GM18909 (cell line): ENCODE measurements at regions not wholly inside any gene's neighbourhood (a gene's known extent, or its start where the extent isn't known, plus 50 kb on each side); places are given as distances from the start of the nearest gene placed in this dataset.
"Not testable (repeated sequence)": the region's sequence is repeated elsewhere in the genome, so short reads cannot be mapped to it uniquely, and the experiment has no call there.

Experiments
- ATAC-seq: cut with Tn5 transposase; IDR thresholded peaks from one replicate; pipeline ENCODE4 v1.9.1; 2021; ENCODE audit warnings: mild to moderate bottlenecking; ENCODE audit not compliant: unreplicated experiment, poor library complexity

- no peak for ATAC-seq
These were observed 339.7 kb upstream of the SULF2 start for GRCh38 chr20:48124960-48125359.

GRCh38 chr20:48124181-48124782 is 339.0 kb upstream of the SULF2 start:
- no peak for ATAC-seq

GRCh38 chr20:48120120-48120519 is 334.8 kb upstream of the SULF2 start:
- no peak for ATAC-seq

DNA sequence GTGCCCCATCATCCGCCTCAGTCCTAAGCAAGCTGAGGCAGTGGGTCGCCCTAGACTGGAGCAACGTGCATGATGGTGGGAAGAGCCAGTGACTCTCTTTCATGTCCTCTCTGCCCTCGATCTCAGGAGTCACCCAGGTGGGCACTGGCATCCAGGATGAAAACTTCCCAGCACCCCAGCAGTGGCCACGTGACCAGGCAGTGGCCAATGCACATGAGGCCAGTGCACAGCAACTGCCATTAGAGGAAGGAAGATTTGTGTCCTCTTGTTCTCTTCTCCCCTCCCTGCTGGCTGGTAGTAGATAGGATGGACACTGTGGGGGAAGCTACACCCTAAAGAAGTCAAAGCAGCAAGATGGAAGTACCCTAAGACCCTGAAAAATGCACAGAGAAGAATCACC is 334.1 kb upstream of the SULF2 start:
- ATAC-seq, result not testable (repeated sequence)

- ATAC-seq, result no peak
These were observed 330.2 kb upstream of the SULF2 start for GRCh38 chr20:48115502-48115901.

GRCh38 chr20:48107560-48107959 is 322.3 kb upstream of the SULF2 start:
- ATAC-seq, result no peak

- ATAC-seq, result no peak
These were observed 321.1 kb upstream of the SULF2 start for GRCh38 chr20:48106428-48106827.

DNA sequence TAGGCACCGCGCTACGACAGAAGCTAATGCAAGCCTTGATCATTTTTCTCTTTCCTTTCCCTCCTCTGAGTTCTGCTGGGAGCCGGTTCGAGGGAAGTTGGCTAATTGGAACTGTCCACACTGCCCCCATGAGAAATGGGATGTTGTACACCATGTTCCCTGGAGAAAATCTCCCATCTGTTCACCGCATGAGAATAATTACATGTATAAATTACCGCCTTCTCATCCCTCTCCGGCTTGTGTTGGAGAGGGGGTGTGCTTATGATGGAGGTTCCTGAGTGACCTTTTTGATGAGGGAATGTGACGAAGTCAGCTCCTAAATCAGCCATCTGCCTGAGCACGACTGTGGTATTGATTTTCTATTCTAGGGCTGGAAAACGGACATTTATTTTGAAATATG is 320.2 kb upstream of the SULF2 start:
- ATAC-seq, result no peak

- ATAC-seq, result no peak
These were observed 317.8 kb upstream of the SULF2 start for GRCh38 chr20:48102931-48103660.

DNA sequence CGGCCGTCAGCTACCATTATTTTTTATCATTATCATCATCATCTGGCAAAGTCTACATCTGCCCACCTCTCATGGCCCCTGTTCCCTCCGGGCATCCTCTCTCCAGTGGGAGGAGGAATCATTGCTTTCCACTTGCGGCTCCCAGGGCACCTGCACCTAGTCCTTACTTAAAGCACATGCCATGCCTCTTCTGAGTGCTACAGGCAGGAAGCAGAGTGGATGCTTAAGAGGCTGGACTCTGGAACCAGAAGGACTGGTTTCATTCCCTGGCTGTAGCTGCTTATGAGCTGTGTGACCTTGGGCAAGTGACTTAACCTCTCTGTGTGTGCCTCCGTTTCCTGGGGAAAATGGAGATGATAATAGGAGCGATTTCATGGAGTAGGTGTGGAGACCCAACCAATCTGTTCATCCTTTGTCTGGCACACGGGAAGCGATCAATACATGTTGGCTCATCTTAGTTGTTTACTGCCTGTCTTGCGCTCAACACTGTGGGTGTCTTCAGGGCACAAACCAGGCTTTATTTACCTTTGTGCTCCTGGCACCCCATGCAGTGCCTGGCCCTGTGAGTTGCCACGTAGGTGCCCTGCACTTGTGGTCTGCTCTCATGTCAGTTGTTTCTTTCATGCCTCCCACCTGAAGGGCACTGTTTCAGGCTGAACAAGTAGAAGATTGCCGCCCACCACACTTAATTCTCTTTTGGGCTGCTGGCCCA is 317.0 kb upstream of the SULF2 start:
- ATAC-seq, result no peak

GRCh38 chr20:48100483-48100882 is 315.2 kb upstream of the SULF2 start:
- no peak for ATAC-seq

DNA sequence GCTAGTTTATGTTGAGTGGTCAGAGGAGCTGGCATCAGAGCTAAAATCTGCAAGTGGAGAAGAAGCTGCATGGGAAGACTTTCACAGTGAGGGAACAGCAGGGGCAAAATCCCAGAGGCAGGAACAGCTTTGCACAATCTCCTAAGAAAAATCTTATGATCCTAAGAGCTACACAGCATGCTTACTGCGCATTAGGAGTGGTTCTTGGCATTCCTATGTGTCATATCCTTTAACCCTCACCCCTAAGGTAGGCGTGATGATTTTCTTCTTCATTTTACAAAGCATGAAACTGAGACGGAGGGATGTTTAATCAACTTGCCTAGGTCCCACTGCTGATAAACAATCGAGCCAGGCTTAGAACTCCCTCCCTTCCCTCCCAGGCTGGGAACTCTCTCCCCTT is 313.6 kb upstream of the SULF2 start:
- ATAC-seq, result no peak

- ATAC-seq, result no peak
These were observed 312.8 kb upstream of the SULF2 start for GRCh38 chr20:48098099-48098498.

DNA sequence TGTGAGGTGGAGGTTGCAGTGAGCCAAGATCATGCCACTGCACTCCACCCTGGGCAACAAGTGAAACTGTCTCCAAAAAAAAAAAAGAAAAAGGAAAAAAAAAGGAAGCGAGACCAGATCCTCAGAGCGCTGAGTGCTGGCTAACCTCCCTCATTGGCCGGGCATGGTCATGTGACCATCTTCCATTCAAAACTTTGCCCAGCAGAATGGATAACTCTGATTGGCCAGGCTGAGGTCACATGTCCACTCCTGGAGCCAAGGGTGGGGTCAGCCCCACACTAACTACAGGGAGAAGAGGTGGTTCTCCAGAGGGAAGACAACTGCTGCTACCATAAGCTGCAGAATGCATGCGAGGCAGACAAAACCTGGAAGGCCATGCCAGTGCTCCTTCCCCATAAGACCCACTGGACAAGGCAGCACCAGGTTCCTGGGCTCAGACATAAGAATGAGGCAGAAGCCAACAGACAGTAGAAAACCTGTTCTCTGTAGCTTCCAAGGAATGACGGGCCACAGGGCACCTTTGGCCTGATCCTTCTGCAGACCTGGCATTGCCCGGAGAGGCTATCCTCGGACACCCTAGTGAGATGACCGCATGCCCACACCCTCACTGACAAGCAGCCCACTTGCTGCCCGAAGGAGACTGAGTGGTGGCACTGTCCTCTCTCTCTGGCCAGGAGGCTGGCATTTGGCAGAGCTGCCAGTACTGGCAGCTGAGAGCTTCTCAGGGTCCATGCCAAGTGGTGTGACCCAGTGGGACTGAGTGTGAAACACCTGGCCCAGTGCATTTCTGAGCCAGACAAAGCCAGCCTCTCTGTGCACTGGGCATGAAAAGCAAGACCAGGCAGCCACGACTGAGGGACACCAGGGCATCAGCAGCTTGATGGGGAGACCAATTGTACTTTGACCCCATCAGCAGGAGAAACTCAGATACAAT is 311.9 kb upstream of the SULF2 start:
- ATAC-seq, result no peak

GRCh38 chr20:48096212-48096875 is 311.1 kb upstream of the SULF2 start:
- no peak for ATAC-seq

GRCh38 chr20:48094944-48095343 is 309.7 kb upstream of the SULF2 start:
- no peak for ATAC-seq

GRCh38 chr20:48094196-48094749 is 309.0 kb upstream of the SULF2 start:
- no peak for ATAC-seq

- no peak for ATAC-seq
These were observed 307.5 kb upstream of the SULF2 start for GRCh38 chr20:48092596-48093280.

DNA sequence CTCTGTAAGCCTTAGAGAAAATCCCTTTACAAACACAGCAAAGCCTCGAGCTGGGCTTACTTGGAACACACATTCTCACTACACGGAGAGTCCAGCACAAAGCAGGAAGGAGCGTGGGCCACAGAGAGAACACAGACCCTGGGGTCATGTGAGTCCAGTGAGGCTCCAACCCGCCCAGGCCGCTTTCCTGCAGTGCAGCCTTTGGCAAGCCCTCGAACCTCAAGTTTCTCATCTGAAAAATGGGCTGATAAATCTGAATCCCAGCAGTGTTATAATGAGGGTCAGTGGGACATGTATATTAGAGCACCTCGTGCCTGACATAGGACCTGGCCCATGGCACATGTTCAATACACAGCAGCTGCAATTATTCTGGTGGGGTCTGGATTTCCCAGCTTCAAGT is 305.5 kb upstream of the SULF2 start:
- no peak for ATAC-seq
